ENCODE measurements at regions not wholly inside any gene's neighbourhood (a gene's known extent, or its start where the extent isn't known, plus 50 kb on each side); places are given as distances from the start of the nearest gene placed in this dataset.
"Not testable (repeated sequence)": the region's sequence is repeated elsewhere in the genome, so short reads cannot be mapped to it uniquely, and the experiment has no call there.

- peaks cover 0 to 12% (median 0%) of the 10 kb centered on the region in 4 donors for H3K27me3 ChIP-seq
Observed at GRCh38 chr10:130513686-130514476, 377.7 kb downstream of the GLRX3 start.

GRCh38 chr10:130515670-130516069 is 379.5 kb downstream of the GLRX3 start:
- DNase-seq = no peak
- TF ChIP-seq CTCF (IDR thresholded peaks at IDR 0.05) = no peak
- no peak for TF ChIP-seq POLR2A (IDR thresholded peaks at IDR 0.05)
- no peaks in the 10 kb centered on the region for H3K4me1 ChIP-seq
- H3K36me3 ChIP-seq = no peaks in the 10 kb centered on the region
- peaks cover 0 to 6% (median 0%) of the 10 kb centered on the region in 3 donors for H3K9me3 ChIP-seq
- no peak overlapping the region for H3K4me3 ChIP-seq
- intact Hi-C loops (cut with DNase I) = no loop called here
- H3K27ac ChIP-seq = no peak overlapping the region
- no peaks in the 10 kb centered on the region for H3K27me3 ChIP-seq
- 80% methylated on average over 4 to 6 of the region's 6 CpGs for WGBS, 2 donors

More at GRCh38 chr10:130513686-130514476, 377.7 kb downstream of the GLRX3 start:
- Histone ChIP-seq H3K4me3 (no peak overlapping the region), H3K9me3 (no peaks in the 10 kb centered on the region), H3K36me3 (no peaks in the 10 kb centered on the region), H3K27ac (no peak overlapping the region), H3K4me1 (no peaks in the 10 kb centered on the region)
- DNase-seq = no peak
- intact Hi-C loops (cut with DNase I) = no loop called here
- 48 to 71% methylated on average over 6 to 12 of the region's 13 CpGs for WGBS, 2 donors
- no peak for TF ChIP-seq POLR2A (IDR thresholded peaks at IDR 0.05)
- TF ChIP-seq CTCF (IDR thresholded peaks at IDR 0.05) = no peak

- DNase-seq = no peak
- H3K9me3 ChIP-seq = peaks cover 0 to 6% (median 0%) of the 10 kb centered on the region in 3 donors
- no peaks in the 10 kb centered on the region for H3K4me1 ChIP-seq
- H3K4me3 ChIP-seq = no peak overlapping the region
- no peaks in the 10 kb centered on the region for H3K36me3 ChIP-seq
- intact Hi-C loops (cut with DNase I) = no loop called here
- TF ChIP-seq CTCF (IDR thresholded peaks at IDR 0.05) = no peak
- no peak for TF ChIP-seq POLR2A (IDR thresholded peaks at IDR 0.05)
- H3K27ac ChIP-seq = no peak overlapping the region
- WGBS, 2 donors = 75 to 86% methylated on average over 2 of the region's 4 CpGs
- H3K27me3 ChIP-seq = no peaks in the 10 kb centered on the region
Observed at GRCh38 chr10:130516141-130516735, 380.0 kb downstream of the GLRX3 start.

GRCh38 chr10:130518921-130519320 is 382.7 kb downstream of the GLRX3 start:
- H3K4me1 ChIP-seq; H3K27ac ChIP-seq; intact Hi-C loops (cut with DNase I); DNase-seq; H3K9me3 ChIP-seq; H3K27me3 ChIP-seq; H3K4me3 ChIP-seq; H3K36me3 ChIP-seq: not testable (repeated sequence)
- 92 to 100% methylated on average over 2 of the region's 13 CpGs for WGBS, 2 donors

- TF ChIP-seq CTCF (IDR thresholded peaks at IDR 0.05) (no peak), POLR2A (IDR thresholded peaks at IDR 0.05) (no peak)
- Histone ChIP-seq H3K4me3 (no peak overlapping the region), H3K27ac (no peak overlapping the region), H3K4me1 (no peaks in the 10 kb centered on the region), H3K9me3 (peaks cover 0 to 6% (median 0%) of the 10 kb centered on the region in 3 donors), H3K27me3 (no peaks in the 10 kb centered on the region), H3K36me3 (no peaks in the 10 kb centered on the region)
- DNase-seq = no peak
- intact Hi-C loops (cut with DNase I) = no loop called here
- WGBS, 2 donors = 75 to 79% methylated on average over 9 of the region's 9 CpGs
Observed at GRCh38 chr10:130519791-130520190, 383.6 kb downstream of the GLRX3 start.
